H9 (cell line): ENCODE measurements at regions not wholly inside any gene's neighbourhood (a gene's known extent, or its start where the extent isn't known, plus 50 kb on each side); places are given as distances from the start of the nearest gene placed in this dataset.

ENCODE experiments used
- DNase-seq: peaks from one replicate; pipeline ENCODE4 v3.0.0-alpha.2; 2017
- H2AFZ ChIP-seq: one replicate; pipeline ENCODE4 v1.6.1; 2013; ENCODE audit warnings: mild to moderate bottlenecking, low read length, control low read depth, moderate library complexity
- H2AK5ac ChIP-seq: 2 replicates; pipeline ENCODE4 v1.6.1; 2013; ENCODE audit warnings: low read length, control low read depth, mixed read lengths; ENCODE audit not compliant: insufficient read length
- H2BK120ac ChIP-seq: one replicate; pipeline ENCODE4 v1.6.1; 2013; ENCODE audit warnings: low read depth, mild to moderate bottlenecking, low read length, control low read depth, inconsistent platforms; ENCODE audit not compliant: poor library complexity, severe bottlenecking
- H2BK12ac ChIP-seq: 2 replicates; pipeline ENCODE4 v1.6.1; 2013; ENCODE audit warnings: low read length, control low read depth, mixed read lengths, low read depth; ENCODE audit not compliant: insufficient read length
- H2BK15ac ChIP-seq: 2 replicates; pipeline ENCODE4 v1.6.1; 2013; ENCODE audit warnings: low read depth, low read length, control low read depth
- H2BK20ac ChIP-seq: one replicate; pipeline ENCODE4 v1.6.1; 2013; ENCODE audit warnings: low read depth, mild to moderate bottlenecking, low read length, control low read depth, inconsistent platforms; ENCODE audit not compliant: poor library complexity, severe bottlenecking
- H2BK5ac ChIP-seq: 2 replicates; pipeline ENCODE4 v1.6.1; 2013; ENCODE audit warnings: low read length, control low read depth, mixed read lengths; ENCODE audit not compliant: insufficient read length
- H3K14ac ChIP-seq: 2 replicates; pipeline ENCODE4 v1.6.1; 2013; ENCODE audit warnings: low read length, control low read depth; ENCODE audit not compliant: insufficient read depth
- H3K18ac ChIP-seq: 2 replicates; pipeline ENCODE4 v1.6.1; 2013; ENCODE audit warnings: low read depth, mild to moderate bottlenecking, mixed read lengths, low read length, control low read depth; ENCODE audit not compliant: insufficient read length
- H3K23ac ChIP-seq: 2 replicates; pipeline ENCODE4 v1.6.1; 2013; ENCODE audit warnings: low read length, control low read depth, mixed read lengths, low read depth; ENCODE audit not compliant: insufficient read length
- H3K23me2 ChIP-seq: 2 replicates; pipeline ENCODE4 v1.6.1; 2013; ENCODE audit warnings: low read depth, mild to moderate bottlenecking, mixed read lengths, low read length, control low read depth; ENCODE audit not compliant: insufficient read length, poor library complexity, severe bottlenecking
- H3K27ac ChIP-seq: 2 replicates; pipeline ENCODE4 v1.5.1; 2013; ENCODE audit warnings: low read length, control low read depth, mixed read lengths, low read depth; ENCODE audit not compliant: insufficient read length
- H3K27me3 ChIP-seq: 2 replicates; pipeline ENCODE4 v1.6.1; 2013; ENCODE audit warnings: low read length, control low read depth, inconsistent platforms; ENCODE audit not compliant: insufficient read depth
- H3K4ac ChIP-seq: 2 replicates; pipeline ENCODE4 v1.6.1; 2013; ENCODE audit warnings: low read depth, mild to moderate bottlenecking, control low read depth, inconsistent platforms, low read length, moderate library complexity
- H3K4me1 ChIP-seq: 2 replicates; pipeline ENCODE4 v1.6.1; 2013; ENCODE audit warnings: low read length, control low read depth, inconsistent platforms; ENCODE audit not compliant: insufficient read depth
- H3K4me2 ChIP-seq: 2 replicates; pipeline ENCODE4 v1.6.1; 2013; ENCODE audit warnings: low read length, control low read depth, mixed read lengths; ENCODE audit not compliant: insufficient read length, insufficient read depth
- H3K56ac ChIP-seq: 2 replicates; pipeline ENCODE4 v1.6.1; 2013; ENCODE audit warnings: low read depth, mild to moderate bottlenecking, mixed read lengths, low read length, control low read depth; ENCODE audit not compliant: insufficient read length
- H3K79me1 ChIP-seq: 2 replicates; pipeline ENCODE4 v1.6.1; 2013; ENCODE audit warnings: low read depth, mild to moderate bottlenecking, moderate library complexity, low read length, control low read depth, inconsistent platforms; ENCODE audit not compliant: insufficient read depth, poor library complexity, severe bottlenecking
- H3K79me2 ChIP-seq: 2 replicates; pipeline ENCODE4 v1.6.1; 2013; ENCODE audit warnings: low read length, control low read depth, inconsistent platforms; ENCODE audit not compliant: insufficient read depth
- H3K9ac ChIP-seq: 2 replicates; pipeline ENCODE4 v1.6.1; 2013; ENCODE audit warnings: low read length, control low read depth, mixed read lengths; ENCODE audit not compliant: insufficient read length; ENCODE audit errors: extremely low read depth
- H3K9me3 ChIP-seq: one replicate; pipeline ENCODE4 v1.6.1; 2013; ENCODE audit warnings: low read depth, low read length, inconsistent platforms; ENCODE audit not compliant: control insufficient read depth
- H3T11ph ChIP-seq: one replicate; pipeline ENCODE4 v1.6.1; 2013; ENCODE audit warnings: mild to moderate bottlenecking, low read length, control low read depth, inconsistent platforms
- H4K20me1 ChIP-seq: one replicate; pipeline ENCODE4 v1.6.1; 2013; ENCODE audit not compliant: control insufficient read depth, insufficient read length, insufficient read depth
- H4K5ac ChIP-seq: 2 replicates; pipeline ENCODE4 v1.6.1; 2013; ENCODE audit warnings: low read depth, mild to moderate bottlenecking, mixed read lengths, low read length, control low read depth; ENCODE audit not compliant: insufficient read length
- H4K8ac ChIP-seq: replicated peaks from 2 replicates; pipeline ENCODE4 v1.6.1; 2013; ENCODE audit warnings: low read length, control low read depth, mixed read lengths, low read depth; ENCODE audit not compliant: insufficient read length
- H4K91ac ChIP-seq: 2 replicates; pipeline ENCODE4 v1.6.1; 2013; ENCODE audit warnings: low read depth, mild to moderate bottlenecking, moderate library complexity, mixed read lengths, low read length, control low read depth; ENCODE audit not compliant: insufficient read length
- H3K27ac Mint-ChIP-seq, 3 experiments: 2 replicates in 2 of 3; 3 replicates in 1 of 3; pipeline ENCODE4 v1.8.0; 2020 to 2021; ENCODE audit warnings: mixed read lengths in 3 of 3, mild to moderate bottlenecking in 1 of 3, moderate library complexity in 1 of 3
- H3K27me3 Mint-ChIP-seq: 2 replicates; pipeline ENCODE4 v1.8.0; 2021; ENCODE audit warnings: low read depth, mild to moderate bottlenecking, moderate library complexity, mixed read lengths
- H3K36me3 Mint-ChIP-seq, 3 experiments: 2 replicates in 2 of 3; 3 replicates in 1 of 3; pipeline ENCODE4 v1.8.0; 2020 to 2021; ENCODE audit warnings: low read depth in 3 of 3, mixed read lengths in 3 of 3; ENCODE audit not compliant: insufficient read depth in 1 of 3
- H3K4me1 Mint-ChIP-seq, 2 experiments: 2 replicates each; pipeline ENCODE4 v1.8.0; 2020; ENCODE audit warnings: mixed read lengths in 2 of 2
- H3K4me3 Mint-ChIP-seq, 2 experiments: 2 replicates in 1 of 2; 3 replicates in 1 of 2; pipeline ENCODE4 v1.8.0; 2020 to 2021; ENCODE audit warnings: mild to moderate bottlenecking in 2 of 2, mixed read lengths in 2 of 2, moderate library complexity in 1 of 2
- H3K9me3 Mint-ChIP-seq, 2 experiments: 2 replicates in 1 of 2; 3 replicates in 1 of 2; pipeline ENCODE4 v1.8.0; 2020; ENCODE audit warnings: mild to moderate bottlenecking in 2 of 2, mixed read lengths in 2 of 2, moderate library complexity in 1 of 2
- CTCF ChIP-seq: fragments of 200-600 bp; sonication (generic); conservative IDR thresholded peaks from 3 replicates; pipeline ENCODE4 v1.8.0; 2021; ENCODE audit warnings: antibody characterized with exemption, mild to moderate bottlenecking

GRCh38 chr2:121001641-121002040, 266.0 kb downstream of the GLI2 start:
- H4K5ac ChIP-seq = no peak overlapping the region
- H3K27ac Mint-ChIP-seq = no peak overlapping the region
- no peak overlapping the region for H3K4me3 Mint-ChIP-seq

More at GRCh38 chr2:121001641-121002040, 266.0 kb downstream of the GLI2 start:
- no peaks in the 10 kb centered on the region; a peak in 3 of 5 replicates for H3K9me3 Mint-ChIP-seq
- no peaks in the 10 kb centered on the region for H3K36me3 Mint-ChIP-seq
- Histone ChIP-seq H3K79me1 (no peaks in the 10 kb centered on the region), H2BK120ac (no peak overlapping the region), H4K20me1 (no peaks in the 10 kb centered on the region), H3K9ac (no peak overlapping the region), H3K23me2 (no peaks in the 10 kb centered on the region), H4K8ac (no peak overlapping the region), H4K91ac (no peak overlapping the region), H2BK15ac (no peak overlapping the region), H2BK5ac (no peak overlapping the region), H3K4me1 (peaks cover 11% of the 10 kb centered on the region; the same call in 1 of the 2 replicates), H3T11ph (no peak overlapping the region), H3K14ac (no peak overlapping the region), H3K4ac (no peak overlapping the region), H3K56ac (no peak overlapping the region), H3K27ac (no peak overlapping the region), H2AK5ac (no peak overlapping the region), H3K9me3 (no peaks in the 10 kb centered on the region), H3K18ac (no peak overlapping the region), H3K23ac (no peak overlapping the region), H3K4me2 (no peak overlapping the region), H2BK20ac (no peak overlapping the region), H2BK12ac (no peak overlapping the region), H3K79me2 (no peaks in the 10 kb centered on the region), H2AFZ (no peak overlapping the region), H3K27me3 (no peaks in the 10 kb centered on the region)
- H3K27me3 Mint-ChIP-seq = peaks cover 73% of the 10 kb centered on the region
- DNase-seq = no peak
- TF ChIP-seq CTCF = no peak
- peaks cover 15 to 16% of the 10 kb centered on the region in 2 experiments for H3K4me1 Mint-ChIP-seq
